HG02981 (cell line): ENCODE measurements at regions not wholly inside any gene's neighbourhood (a gene's known extent, or its start where the extent isn't known, plus 50 kb on each side); places are given as distances from the start of the nearest gene placed in this dataset.

ENCODE experiments used
- ATAC-seq: cut with Tn5 transposase; IDR thresholded peaks from one replicate; pipeline ENCODE4 v1.9.1; 2021; ENCODE audit warnings: mild to moderate bottlenecking, moderate library complexity; ENCODE audit not compliant: unreplicated experiment

GRCh38 chrX:118878977-118879376, 55.4 kb downstream of the ZCCHC12 start:
- ATAC-seq: no peak

GRCh38 chrX:118879586-118879985, 56.0 kb downstream of the ZCCHC12 start:
- ATAC-seq: no peak

- no peak for ATAC-seq
Measured at GRCh38 chrX:118883994-118884393, 60.4 kb downstream of the ZCCHC12 start.

GRCh38 chrX:118884552-118885138, 61.0 kb downstream of the ZCCHC12 start:
- ATAC-seq: no peak

GRCh38 chrX:118893923-118894322, 70.3 kb downstream of the ZCCHC12 start:
- ATAC-seq: no peak

GRCh38 chrX:118901991-118902390, 72.4 kb upstream of the LONRF3 start:
- no peak for ATAC-seq

GRCh38 chrX:118904218-118904617, 70.2 kb upstream of the LONRF3 start:
- ATAC-seq: peak; percentile 59

GRCh38 chrX:118904664-118905063, 69.8 kb upstream of the LONRF3 start:
- ATAC-seq: no peak
